T-helper 17 cell (primary cell): ENCODE measurements at regions not wholly inside any gene's neighbourhood (a gene's known extent, or its start where the extent isn't known, plus 50 kb on each side); places are given as distances from the start of the nearest gene placed in this dataset.

Source experiments
- ATAC-seq: fragments of 150-1000 bp; cut with Tn5 transposase; 2 replicates; pipeline ENCODE4 v1.10.0; 2021; ENCODE audit warnings: mild to moderate bottlenecking, moderate library complexity
- DNase-seq, 3 donors: peaks; one replicate each; pipeline versions ENCODE4 v3.0.0 to v3.0.0-alpha.2; 2020 to 2021
- H3K9me3 ChIP-seq: one replicate; pipeline ENCODE4 v1.7.0; 2013; ENCODE audit warnings: low read length, mild to moderate bottlenecking; ENCODE audit not compliant: control insufficient read depth, poor library complexity, severe bottlenecking
- H3K27ac Mint-ChIP-seq: one replicate; pipeline ENCODE4 v1.8.0; 2022; ENCODE audit warnings: mild to moderate bottlenecking, moderate library complexity, mixed read lengths
- H3K27me3 Mint-ChIP-seq: one replicate; pipeline ENCODE4 v1.8.0; 2022; ENCODE audit warnings: mixed read lengths
- H3K36me3 Mint-ChIP-seq: one replicate; pipeline ENCODE4 v1.8.0; 2022; ENCODE audit warnings: low read depth, mixed read lengths
- H3K4me1 Mint-ChIP-seq: one replicate; pipeline ENCODE4 v1.8.0; 2022; ENCODE audit warnings: mild to moderate bottlenecking, mixed read lengths
- H3K4me3 Mint-ChIP-seq: one replicate; pipeline ENCODE4 v1.8.0; 2022; ENCODE audit warnings: mild to moderate bottlenecking, moderate library complexity, mixed read lengths

DNA sequence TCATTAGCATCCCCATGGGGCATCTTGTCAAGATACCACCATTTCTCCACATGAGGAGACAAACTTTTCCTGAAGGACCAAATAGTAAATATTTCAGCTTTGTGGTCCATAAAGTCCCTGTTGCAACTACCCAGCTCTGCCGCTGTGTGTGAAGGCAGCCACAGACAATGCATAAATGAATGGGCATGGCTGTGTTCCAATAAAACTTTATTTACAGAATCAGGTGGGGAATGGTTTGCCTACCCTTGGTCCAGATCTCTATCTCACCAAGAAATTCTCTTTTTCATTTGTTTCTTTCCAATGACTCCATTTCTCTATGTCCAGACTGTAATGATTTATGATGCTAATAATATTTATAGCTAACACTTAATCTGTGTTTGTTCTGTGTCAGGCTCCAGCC lies 409.3 kb upstream of the TBX3 start:
- no peak overlapping the region for H3K4me3 Mint-ChIP-seq
- H3K9me3 ChIP-seq = no peaks in the 10 kb centered on the region
- H3K27me3 Mint-ChIP-seq = no peaks in the 10 kb centered on the region
- H3K36me3 Mint-ChIP-seq = no peaks in the 10 kb centered on the region
- no peak for ATAC-seq
- DNase-seq = no peak
- no peak overlapping the region for H3K27ac Mint-ChIP-seq
- no peaks in the 10 kb centered on the region for H3K4me1 Mint-ChIP-seq

GRCh38 chr12:115090783-115091182 lies 406.8 kb upstream of the TBX3 start:
- H3K36me3 Mint-ChIP-seq = no peaks in the 10 kb centered on the region
- no peaks in the 10 kb centered on the region for H3K27me3 Mint-ChIP-seq
- ATAC-seq (no peak), DNase-seq (no peak)
- no peaks in the 10 kb centered on the region for H3K9me3 ChIP-seq
- H3K4me3 Mint-ChIP-seq = no peak overlapping the region
- no peak overlapping the region for H3K27ac Mint-ChIP-seq
- no peaks in the 10 kb centered on the region for H3K4me1 Mint-ChIP-seq

- Mint-ChIP-seq H3K4me1 (no peaks in the 10 kb centered on the region), H3K4me3 (no peak overlapping the region), H3K36me3 (no peaks in the 10 kb centered on the region), H3K27ac (no peak overlapping the region), H3K27me3 (no peaks in the 10 kb centered on the region)
- DNase-seq (no peak), ATAC-seq (no peak)
- no peaks in the 10 kb centered on the region for H3K9me3 ChIP-seq
Observed at GRCh38 chr12:115088995-115089841, 405.2 kb upstream of the TBX3 start.

DNA sequence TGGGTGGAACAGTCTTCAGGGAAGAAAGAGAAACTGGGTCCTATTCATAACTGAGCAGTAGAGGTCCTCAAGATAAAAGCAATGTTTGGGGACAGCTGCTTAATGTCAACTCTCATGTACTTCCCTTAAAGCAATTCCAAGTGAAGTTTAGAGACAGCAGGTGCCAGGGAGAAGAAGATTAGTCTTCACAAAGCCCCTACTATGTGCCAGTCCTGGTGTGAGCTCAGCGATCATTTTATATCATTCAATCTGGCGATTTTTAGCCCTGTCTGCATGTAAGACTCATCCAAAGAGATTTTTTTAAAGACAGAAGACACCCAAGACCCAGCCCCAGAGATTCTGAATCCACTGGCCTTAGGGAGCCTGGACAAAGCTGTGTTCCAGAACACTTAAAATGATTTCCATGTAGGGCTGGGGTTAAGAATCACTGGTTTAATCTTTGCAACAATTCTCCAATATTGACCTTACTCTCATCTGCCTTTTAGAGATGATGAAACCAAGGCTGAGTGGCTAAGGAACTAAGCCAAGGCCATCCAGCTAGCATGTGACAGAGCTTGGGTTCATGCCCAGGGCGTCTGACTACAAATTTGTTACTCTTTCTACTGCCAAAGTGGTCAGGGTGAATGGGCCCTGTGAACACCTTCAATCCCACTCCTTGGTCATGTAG lies 404.5 kb upstream of the TBX3 start:
- no peak overlapping the region for H3K4me3 Mint-ChIP-seq

DNA sequence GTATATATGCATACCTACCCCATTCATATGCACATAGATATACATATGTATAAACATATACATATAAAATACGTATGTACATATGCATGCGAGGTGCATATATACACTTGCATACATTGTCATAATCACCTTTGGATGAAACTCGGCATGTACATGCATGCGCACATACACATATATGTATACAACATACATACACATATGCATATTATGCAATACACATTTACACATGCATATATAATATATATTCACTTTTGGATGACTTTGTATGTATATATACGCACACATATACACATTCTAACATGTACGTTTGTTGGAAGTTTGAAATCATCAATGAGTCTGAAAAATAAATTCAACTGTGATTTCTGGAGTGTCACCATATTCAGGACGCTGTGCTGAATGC lies 401.6 kb upstream of the TBX3 start:
- Mint-ChIP-seq H3K36me3 (no peaks in the 10 kb centered on the region), H3K4me3 (no peak overlapping the region), H3K4me1 (no peaks in the 10 kb centered on the region), H3K27me3 (no peaks in the 10 kb centered on the region), H3K27ac (no peak overlapping the region)
- H3K9me3 ChIP-seq = no peaks in the 10 kb centered on the region
- ATAC-seq (no peak), DNase-seq (no peak)

More for the DNA sequence above, 404.5 kb upstream of the TBX3 start:
- no peak for ATAC-seq
- H3K9me3 ChIP-seq = no peaks in the 10 kb centered on the region
- no peak for DNase-seq
- Mint-ChIP-seq H3K36me3 (no peaks in the 10 kb centered on the region), H3K4me1 (no peaks in the 10 kb centered on the region), H3K27me3 (no peaks in the 10 kb centered on the region), H3K27ac (no peak overlapping the region)

GRCh38 chr12:115079760-115080159 lies 395.8 kb upstream of the TBX3 start:
- DNase-seq = no peak
- H3K4me1 Mint-ChIP-seq = no peaks in the 10 kb centered on the region
- H3K4me3 Mint-ChIP-seq = no peak overlapping the region
- no peaks in the 10 kb centered on the region for H3K27me3 Mint-ChIP-seq
- no peaks in the 10 kb centered on the region for H3K9me3 ChIP-seq
- no peak overlapping the region for H3K27ac Mint-ChIP-seq
- no peak for ATAC-seq
- no peaks in the 10 kb centered on the region for H3K36me3 Mint-ChIP-seq

DNA sequence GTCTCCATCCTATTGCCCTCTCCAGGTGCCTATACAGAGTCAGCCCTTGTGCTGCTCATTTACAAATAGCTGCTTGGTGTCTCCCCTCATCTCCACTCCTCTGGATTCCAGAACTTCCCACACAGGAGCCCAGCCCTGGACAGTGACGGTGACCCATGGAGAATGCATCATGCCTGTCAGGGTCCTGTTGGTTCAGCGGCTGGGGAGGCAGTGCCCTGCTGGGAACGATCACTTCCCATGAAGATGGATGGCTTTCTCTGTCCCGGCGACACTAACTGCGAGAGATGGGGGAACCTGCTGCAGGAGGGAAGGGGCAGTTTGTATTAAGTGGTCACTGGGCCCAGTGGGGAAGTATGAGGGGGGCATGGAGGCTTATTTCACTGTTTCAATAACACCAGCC lies 395.0 kb upstream of the TBX3 start:
- no peaks in the 10 kb centered on the region for H3K9me3 ChIP-seq
- Mint-ChIP-seq H3K27ac (no peak overlapping the region), H3K27me3 (no peaks in the 10 kb centered on the region), H3K4me3 (no peak overlapping the region), H3K36me3 (no peaks in the 10 kb centered on the region), H3K4me1 (no peaks in the 10 kb centered on the region)
- ATAC-seq = no peak
- no peak for DNase-seq

- Mint-ChIP-seq H3K36me3 (no peaks in the 10 kb centered on the region), H3K27me3 (no peaks in the 10 kb centered on the region), H3K4me3 (no peak overlapping the region), H3K27ac (no peak overlapping the region), H3K4me1 (no peaks in the 10 kb centered on the region)
- H3K9me3 ChIP-seq = no peaks in the 10 kb centered on the region
- ATAC-seq (no peak), DNase-seq (no peak)
Observed at GRCh38 chr12:115078334-115078733, 394.4 kb upstream of the TBX3 start.

DNA sequence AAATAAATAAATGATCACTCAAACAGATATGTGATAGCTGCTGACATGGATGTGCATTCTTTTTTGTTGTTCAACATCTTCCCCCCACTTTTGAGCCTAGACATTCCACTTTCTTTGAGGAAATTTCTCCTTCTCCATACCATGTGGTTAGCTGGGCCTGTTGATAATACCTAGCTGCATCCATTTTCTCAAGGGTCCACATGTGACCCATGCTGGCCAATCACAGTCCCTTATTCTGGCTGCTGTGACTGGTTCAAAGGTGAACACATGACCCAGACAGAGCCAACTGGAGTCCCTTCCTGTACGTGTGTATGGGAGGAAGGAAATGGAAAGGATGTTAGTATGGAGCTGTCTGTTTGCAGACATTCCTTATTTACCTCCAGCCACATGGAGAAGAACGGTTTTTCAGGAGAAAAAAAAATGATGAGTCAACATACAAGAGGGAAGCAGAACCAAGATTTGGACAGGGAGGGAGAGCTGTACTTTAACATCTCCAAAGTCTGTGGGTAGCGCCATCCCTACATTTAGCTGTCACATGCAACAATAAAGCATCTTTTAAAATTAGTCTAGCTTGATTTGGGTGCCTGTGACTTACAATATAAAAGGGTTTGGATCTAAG lies 391.7 kb upstream of the TBX3 start:
- no peaks in the 10 kb centered on the region for H3K9me3 ChIP-seq
- no peak overlapping the region for H3K4me3 Mint-ChIP-seq
- no peaks in the 10 kb centered on the region for H3K36me3 Mint-ChIP-seq
- H3K27ac Mint-ChIP-seq = no peak overlapping the region
- H3K4me1 Mint-ChIP-seq = no peaks in the 10 kb centered on the region
- ATAC-seq = no peak
- no peaks in the 10 kb centered on the region for H3K27me3 Mint-ChIP-seq
- no peak for DNase-seq

DNA sequence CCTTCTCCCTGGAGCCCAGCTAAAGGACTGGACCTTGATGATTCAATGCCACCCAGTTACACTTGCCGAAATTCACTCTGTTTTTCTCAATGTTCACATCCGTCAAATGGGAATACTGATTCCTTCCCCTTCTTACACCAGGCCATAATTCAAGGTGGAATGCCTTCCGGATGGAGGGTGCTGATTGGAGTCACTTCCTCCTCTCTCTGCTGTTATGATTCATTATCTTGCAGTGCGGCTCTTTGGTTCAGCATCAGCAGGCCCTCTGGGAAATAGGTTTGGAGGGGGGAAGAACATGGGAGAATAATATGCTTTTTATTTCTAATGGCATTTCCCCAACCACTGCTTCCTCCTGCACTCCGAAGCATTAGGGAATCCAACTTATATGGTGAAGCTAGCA lies 390.6 kb upstream of the TBX3 start:
- no peaks in the 10 kb centered on the region for H3K9me3 ChIP-seq
- ATAC-seq = no peak
- no peak for DNase-seq
- Mint-ChIP-seq H3K4me1 (no peaks in the 10 kb centered on the region), H3K27ac (no peak overlapping the region), H3K4me3 (no peak overlapping the region), H3K36me3 (no peaks in the 10 kb centered on the region), H3K27me3 (no peaks in the 10 kb centered on the region)

DNA sequence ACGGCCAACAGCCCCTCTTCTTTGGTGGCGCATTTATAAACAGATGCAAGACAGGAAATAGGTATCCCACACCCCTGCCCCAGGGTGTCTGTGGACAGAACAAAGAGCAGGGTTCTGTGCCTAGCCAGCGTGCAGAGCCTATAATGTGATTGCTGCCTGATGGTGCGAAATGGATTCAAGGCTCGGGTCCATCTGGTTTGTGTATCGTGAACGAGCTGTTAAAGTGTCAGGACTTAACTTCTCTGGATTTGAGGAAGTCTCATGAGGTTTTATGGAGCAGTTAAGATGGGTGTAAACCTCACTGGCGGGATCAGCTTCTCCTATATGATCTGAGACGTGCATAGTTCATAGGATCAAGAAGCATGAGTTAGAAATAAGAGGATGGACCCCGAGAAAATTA lies 388.7 kb upstream of the TBX3 start:
- Mint-ChIP-seq H3K27ac (no peak overlapping the region), H3K36me3 (no peaks in the 10 kb centered on the region), H3K27me3 (no peaks in the 10 kb centered on the region), H3K4me1 (no peaks in the 10 kb centered on the region), H3K4me3 (no peak overlapping the region)
- no peak for ATAC-seq
- H3K9me3 ChIP-seq = no peaks in the 10 kb centered on the region
- DNase-seq = no peak

DNA sequence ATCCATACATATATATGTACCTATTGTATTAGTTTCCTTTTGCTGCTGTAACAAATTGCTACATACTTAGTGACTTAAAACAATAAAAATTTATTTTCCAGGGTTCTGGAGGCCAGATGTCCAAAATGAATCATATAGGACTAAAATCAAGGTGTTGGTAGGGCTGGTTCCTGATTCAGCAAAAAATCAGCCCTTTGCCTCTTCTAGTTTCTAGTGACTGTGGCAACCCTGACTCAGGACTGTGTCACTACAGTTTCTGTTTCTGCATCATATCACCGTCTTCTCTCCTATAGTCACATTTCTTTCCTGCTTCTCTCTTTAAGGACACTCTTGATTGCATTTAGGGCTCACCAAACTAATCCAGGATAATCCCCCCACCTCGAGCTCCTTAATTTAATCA lies 386.3 kb upstream of the TBX3 start:
- no peak for ATAC-seq
- no peak overlapping the region for H3K27ac Mint-ChIP-seq
- H3K4me1 Mint-ChIP-seq = no peaks in the 10 kb centered on the region
- H3K27me3 Mint-ChIP-seq = no peaks in the 10 kb centered on the region
- no peak for DNase-seq
- no peaks in the 10 kb centered on the region for H3K36me3 Mint-ChIP-seq
- H3K9me3 ChIP-seq = no peaks in the 10 kb centered on the region
- H3K4me3 Mint-ChIP-seq = no peak overlapping the region

- Mint-ChIP-seq H3K4me3 (no peak overlapping the region), H3K36me3 (no peaks in the 10 kb centered on the region), H3K27ac (no peak overlapping the region), H3K4me1 (no peaks in the 10 kb centered on the region), H3K27me3 (no peaks in the 10 kb centered on the region)
- no peaks in the 10 kb centered on the region for H3K9me3 ChIP-seq
- ATAC-seq (no peak), DNase-seq (no peak)
Observed at GRCh38 chr12:115064296-115064695, 380.3 kb upstream of the TBX3 start.
